ENCODE measurements at regions not wholly inside any gene's neighbourhood (a gene's known extent, or its start where the extent isn't known, plus 50 kb on each side); places are given as distances from the start of the nearest gene placed in this dataset.

DNA sequence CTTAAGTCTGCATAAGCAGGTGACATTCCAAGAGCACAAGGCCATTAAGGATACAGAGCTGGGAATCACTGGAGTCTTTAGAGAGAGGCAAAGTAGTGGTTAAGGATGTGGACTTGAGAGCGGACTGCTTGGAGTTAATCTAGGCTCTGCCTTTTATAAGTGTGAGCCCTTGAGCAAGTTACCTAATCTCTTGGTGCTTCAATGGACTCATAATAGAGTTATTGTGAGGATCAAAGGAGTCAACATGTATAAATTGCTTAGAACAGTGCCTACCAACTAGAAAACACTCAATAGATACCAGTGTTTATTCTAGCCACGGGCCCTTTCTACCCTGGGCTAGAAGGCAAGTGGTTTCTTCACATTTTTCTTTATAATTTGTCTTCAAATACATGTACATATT, 819.4 kb downstream of the NR2F1-AS1 start:
- no peaks in the 10 kb centered on the region for H3K36me3 ChIP-seq (ENCODE audit: control insufficient read depth, insufficient read depth, low read length)
- no peaks in the 10 kb centered on the region for H3K27me3 ChIP-seq (ENCODE audit: control insufficient read depth, insufficient read depth, low read length)
- ChIA-PET POLR2A (no interaction called here), CTCF (no interaction called here)
- intact Hi-C loops (cut with micrococcal nuclease; ENCODE audit: unreplicated experiment), result no loop called here
- BruUV-seq (replicated peaks), result no TSS peak
- no peaks in the 10 kb centered on the region for H3K9me3 ChIP-seq (ENCODE audit: control insufficient read depth, insufficient read depth, low read depth, low read length)
- H3K4me1 ChIP-seq (ENCODE audit: control insufficient read depth, insufficient read depth, low read length), result no peaks in the 10 kb centered on the region
- peak overlapping the region; percentile 54; the same call in 1 of the 2 replicates for H3K27ac ChIP-seq (ENCODE audit: low read length)
- TF ChIP-seq TCF7L2 (IDR thresholded peaks at IDR 0.05; ENCODE audit: low read depth, low read length) (peak; percentile 92), POLR2AphosphoS5 (IDR thresholded peaks at IDR 0.05; ENCODE audit: low read depth, low read length) (no peak), SIN3A (IDR thresholded peaks at IDR 0.05; ENCODE audit: borderline replicate concordance, insufficient read depth, low read depth, low read length) (no peak)
- TF ChIP-seq, protein P1, sequence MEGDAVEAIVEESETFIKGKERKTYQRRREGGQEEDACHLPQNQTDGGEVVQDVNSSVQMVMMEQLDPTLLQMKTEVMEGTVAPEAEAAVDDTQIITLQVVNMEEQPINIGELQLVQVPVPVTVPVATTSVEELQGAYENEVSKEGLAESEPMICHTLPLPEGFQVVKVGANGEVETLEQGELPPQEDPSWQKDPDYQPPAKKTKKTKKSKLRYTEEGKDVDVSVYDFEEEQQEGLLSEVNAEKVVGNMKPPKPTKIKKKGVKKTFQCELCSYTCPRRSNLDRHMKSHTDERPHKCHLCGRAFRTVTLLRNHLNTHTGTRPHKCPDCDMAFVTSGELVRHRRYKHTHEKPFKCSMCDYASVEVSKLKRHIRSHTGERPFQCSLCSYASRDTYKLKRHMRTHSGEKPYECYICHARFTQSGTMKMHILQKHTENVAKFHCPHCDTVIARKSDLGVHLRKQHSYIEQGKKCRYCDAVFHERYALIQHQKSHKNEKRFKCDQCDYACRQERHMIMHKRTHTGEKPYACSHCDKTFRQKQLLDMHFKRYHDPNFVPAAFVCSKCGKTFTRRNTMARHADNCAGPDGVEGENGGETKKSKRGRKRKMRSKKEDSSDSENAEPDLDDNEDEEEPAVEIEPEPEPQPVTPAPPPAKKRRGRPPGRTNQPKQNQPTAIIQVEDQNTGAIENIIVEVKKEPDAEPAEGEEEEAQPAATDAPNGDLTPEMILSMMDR (IDR thresholded peaks at IDR 0.05), result no peak
- DNase-seq (ENCODE audit: low read depth, low spot score), result no peak
- no peak for ATAC-seq
- in situ Hi-C loops (cut with HindIII; ENCODE audit: low pct_unique_long_range_greater_than_20kb, low sequenced_read_pairs), result no loop called here
- H3K4me3 ChIP-seq (ENCODE audit: low read depth in 2 of 2, low read length in 2 of 2), result no peak overlapping the region

- ChIA-PET POLR2A (no interaction called here), CTCF (no interaction called here)
- no peaks in the 10 kb centered on the region for H3K36me3 ChIP-seq (ENCODE audit: control insufficient read depth, insufficient read depth, low read length)
- no peaks in the 10 kb centered on the region for H3K4me1 ChIP-seq (ENCODE audit: control insufficient read depth, insufficient read depth, low read length)
- ATAC-seq, result no peak
- TF ChIP-seq SIN3A (IDR thresholded peaks at IDR 0.05; ENCODE audit: borderline replicate concordance, insufficient read depth, low read depth, low read length), result no peak
- no peak for TF ChIP-seq POLR2AphosphoS5 (IDR thresholded peaks at IDR 0.05; ENCODE audit: low read depth, low read length)
- TF ChIP-seq, protein P1 (IDR thresholded peaks at IDR 0.05), result no peak
- TF ChIP-seq, protein P2, sequence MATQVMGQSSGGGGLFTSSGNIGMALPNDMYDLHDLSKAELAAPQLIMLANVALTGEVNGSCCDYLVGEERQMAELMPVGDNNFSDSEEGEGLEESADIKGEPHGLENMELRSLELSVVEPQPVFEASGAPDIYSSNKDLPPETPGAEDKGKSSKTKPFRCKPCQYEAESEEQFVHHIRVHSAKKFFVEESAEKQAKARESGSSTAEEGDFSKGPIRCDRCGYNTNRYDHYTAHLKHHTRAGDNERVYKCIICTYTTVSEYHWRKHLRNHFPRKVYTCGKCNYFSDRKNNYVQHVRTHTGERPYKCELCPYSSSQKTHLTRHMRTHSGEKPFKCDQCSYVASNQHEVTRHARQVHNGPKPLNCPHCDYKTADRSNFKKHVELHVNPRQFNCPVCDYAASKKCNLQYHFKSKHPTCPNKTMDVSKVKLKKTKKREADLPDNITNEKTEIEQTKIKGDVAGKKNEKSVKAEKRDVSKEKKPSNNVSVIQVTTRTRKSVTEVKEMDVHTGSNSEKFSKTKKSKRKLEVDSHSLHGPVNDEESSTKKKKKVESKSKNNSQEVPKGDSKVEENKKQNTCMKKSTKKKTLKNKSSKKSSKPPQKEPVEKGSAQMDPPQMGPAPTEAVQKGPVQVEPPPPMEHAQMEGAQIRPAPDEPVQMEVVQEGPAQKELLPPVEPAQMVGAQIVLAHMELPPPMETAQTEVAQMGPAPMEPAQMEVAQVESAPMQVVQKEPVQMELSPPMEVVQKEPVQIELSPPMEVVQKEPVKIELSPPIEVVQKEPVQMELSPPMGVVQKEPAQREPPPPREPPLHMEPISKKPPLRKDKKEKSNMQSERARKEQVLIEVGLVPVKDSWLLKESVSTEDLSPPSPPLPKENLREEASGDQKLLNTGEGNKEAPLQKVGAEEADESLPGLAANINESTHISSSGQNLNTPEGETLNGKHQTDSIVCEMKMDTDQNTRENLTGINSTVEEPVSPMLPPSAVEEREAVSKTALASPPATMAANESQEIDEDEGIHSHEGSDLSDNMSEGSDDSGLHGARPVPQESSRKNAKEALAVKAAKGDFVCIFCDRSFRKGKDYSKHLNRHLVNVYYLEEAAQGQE (IDR thresholded peaks at IDR 0.05; ENCODE audit: insufficient read depth in 1 of 2, low read depth in 2 of 2, low read length in 1 of 2), result no peak
- no peak for TF ChIP-seq TCF7L2 (IDR thresholded peaks at IDR 0.05; ENCODE audit: low read depth, low read length)
- H3K27me3 ChIP-seq (ENCODE audit: control insufficient read depth, insufficient read depth, low read length), result no peaks in the 10 kb centered on the region
- intact Hi-C loops (cut with micrococcal nuclease; ENCODE audit: unreplicated experiment), result no loop called here
- no peak overlapping the region for H3K4me3 ChIP-seq (ENCODE audit: low read depth in 2 of 2, low read length in 2 of 2)
- in situ Hi-C loops (cut with HindIII; ENCODE audit: low pct_unique_long_range_greater_than_20kb, low sequenced_read_pairs), result no loop called here
- peak overlapping the region; percentile 54; the same call in 1 of the 2 replicates for H3K27ac ChIP-seq (ENCODE audit: low read length)
- H3K9me3 ChIP-seq (ENCODE audit: control insufficient read depth, insufficient read depth, low read depth, low read length), result no peaks in the 10 kb centered on the region
- DNase-seq (ENCODE audit: low read depth, low spot score), result no peak
- no TSS peak for BruUV-seq (replicated peaks)
Measured at GRCh38 chr5:92760550-92760949, 820.5 kb downstream of the NR2F1-AS1 start.
